Stimulated activated CD4-positive, alpha-beta T cell treated with anti-CD3 and anti-CD28 coated beads, Interleukin-12 subunit alpha, Interleukin-12 subunit beta, amount 100 ng/mL, for 24 hours (primary cell): ENCODE measurements at regions not wholly inside any gene's neighbourhood (a gene's known extent, or its start where the extent isn't known, plus 50 kb on each side); places are given as distances from the start of the nearest gene placed in this dataset.

Source experiments
- DNase-seq, 2 experiments: peaks; one replicate each; pipeline ENCODE4 v3.0.0-alpha.2; 2020; ENCODE audit warnings: low read depth in 2 of 2

GRCh38 chr2:34985474-34985873, 1370.1 kb upstream of the CRIM1 start:
- DNase-seq: no peak

DNA sequence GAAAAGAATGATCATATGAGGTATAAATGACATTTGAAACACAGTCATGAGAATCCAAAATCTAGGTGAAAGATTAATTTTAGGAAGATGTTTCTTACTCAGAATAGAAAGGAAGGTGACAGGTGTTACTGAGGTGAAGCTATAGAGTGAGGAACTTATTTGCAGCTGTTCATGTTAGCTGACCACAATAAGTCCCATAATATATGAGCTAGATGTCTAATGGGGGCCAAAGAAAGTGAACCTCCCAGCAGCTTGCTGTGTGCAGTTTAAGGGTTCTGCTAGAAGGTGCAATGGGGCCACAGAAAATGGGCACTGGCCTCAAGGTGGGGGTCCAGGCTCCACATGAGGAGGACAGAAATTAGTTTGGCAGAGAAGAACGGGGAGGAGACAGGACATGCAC, 1374.9 kb upstream of the CRIM1 start:
- no peak for DNase-seq

GRCh38 chr2:34979148-34979547, 1376.4 kb upstream of the CRIM1 start:
- no peak for DNase-seq

GRCh38 chr2:34961822-34962221, 1362.7 kb upstream of the FAM98A start:
- DNase-seq: no peak

DNA sequence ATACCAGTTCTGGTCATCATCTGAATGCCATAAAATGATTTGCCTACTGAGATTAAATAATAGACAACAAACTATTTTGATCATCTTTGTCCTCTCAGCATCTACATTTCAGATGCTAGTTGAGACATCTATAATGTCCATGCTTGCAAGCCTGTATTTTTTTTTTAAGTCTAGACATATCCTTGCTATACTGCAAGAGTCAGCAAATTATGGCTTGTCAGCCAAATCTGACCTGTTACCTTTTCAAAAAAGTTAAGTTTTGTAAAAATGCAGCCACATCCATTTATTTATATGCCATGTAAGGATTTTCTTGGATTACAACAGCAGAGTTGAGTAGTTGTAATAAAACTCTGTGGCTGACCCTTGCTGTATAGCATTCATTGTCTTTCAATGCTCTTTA, 1355.7 kb upstream of the FAM98A start:
- DNase-seq: no peak

DNA sequence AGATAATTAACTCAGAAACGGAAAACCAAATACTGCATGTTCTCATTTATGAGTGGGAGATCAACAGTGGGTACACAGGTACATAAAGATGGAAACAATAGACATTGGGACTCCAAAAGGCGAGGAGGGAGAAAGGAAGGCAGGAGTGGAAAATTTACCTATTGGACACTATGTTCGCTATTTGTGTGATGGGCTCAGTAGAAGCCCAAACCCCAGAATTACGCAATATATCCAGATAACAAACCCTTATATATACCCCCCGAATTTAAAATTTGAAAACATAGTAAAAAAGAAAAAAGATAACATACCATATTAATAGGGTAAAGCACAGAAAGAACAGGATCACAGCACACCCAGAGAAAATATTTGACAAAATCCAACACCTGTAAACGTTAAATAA, 1351.7 kb upstream of the FAM98A start:
- DNase-seq: no peak

DNA sequence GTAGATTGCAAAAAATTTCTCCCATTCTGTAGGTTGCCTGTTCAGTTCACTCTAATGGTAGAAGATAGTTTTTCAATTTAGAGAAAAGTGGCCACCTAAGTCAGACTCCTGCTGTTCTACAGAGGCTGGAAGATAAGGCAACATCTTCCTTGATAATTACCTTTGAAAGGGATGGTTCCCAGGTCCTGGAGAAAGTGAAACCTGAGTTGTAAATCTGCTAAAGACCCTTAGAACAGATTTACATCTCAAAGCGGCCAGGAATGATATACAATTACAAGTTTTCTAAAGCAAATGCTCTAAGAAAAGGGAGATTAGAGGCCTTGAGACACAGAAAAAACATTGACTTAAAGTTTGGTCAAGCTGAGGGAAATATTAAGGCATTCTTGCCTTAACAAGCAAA, 1350.2 kb upstream of the FAM98A start:
- DNase-seq: no peak

GRCh38 chr2:34936089-34936488, 1337.0 kb upstream of the FAM98A start:
- no peak for DNase-seq

- no peak for DNase-seq
Measured at GRCh38 chr2:34912084-34912483, 1313.0 kb upstream of the FAM98A start.

- DNase-seq: no peak
Measured at GRCh38 chr2:34909992-34910705, 1311.0 kb upstream of the FAM98A start.

GRCh38 chr2:34907812-34908211, 1308.7 kb upstream of the FAM98A start:
- DNase-seq: no peak

DNA sequence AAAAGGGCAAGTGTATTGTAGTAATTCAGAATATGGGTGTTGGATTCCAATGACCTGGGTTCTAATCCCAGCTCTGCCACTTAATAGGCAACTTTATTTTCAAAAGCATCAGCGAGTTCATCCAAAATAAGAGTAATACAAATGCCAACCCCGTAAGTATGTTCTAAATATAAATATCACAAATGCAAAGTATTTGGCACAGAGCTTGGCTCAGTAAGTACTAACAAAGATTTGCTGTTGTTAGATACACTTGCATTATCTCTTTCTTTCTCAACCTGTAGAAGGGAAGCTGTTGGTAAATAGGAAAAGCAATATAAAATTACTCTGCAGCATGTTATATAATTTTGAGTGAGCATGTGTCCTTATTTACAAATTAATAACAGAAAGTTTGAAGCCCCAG, 1302.6 kb upstream of the FAM98A start:
- no peak for DNase-seq

- no peak for DNase-seq
Measured at GRCh38 chr2:34899079-34899478, 1300.0 kb upstream of the FAM98A start.

DNA sequence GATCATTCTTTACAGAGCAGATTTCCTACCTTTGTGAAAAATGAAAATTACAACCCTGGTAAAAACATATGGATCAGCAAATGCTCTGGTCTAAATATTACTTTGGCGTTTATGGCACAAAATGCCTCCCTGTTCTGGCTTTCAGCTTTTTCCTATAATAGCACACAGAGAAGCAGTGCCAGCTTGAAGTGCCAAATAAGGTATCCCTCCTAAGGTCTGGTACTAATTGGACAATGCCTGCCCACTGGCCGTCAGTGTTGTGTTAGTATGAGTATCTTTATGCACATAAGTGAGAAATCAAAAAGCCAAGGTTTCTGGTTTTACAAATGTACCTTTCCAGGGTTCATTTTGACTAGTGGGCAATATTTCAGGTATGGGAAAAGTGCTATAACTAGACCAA, 1293.7 kb upstream of the FAM98A start:
- DNase-seq: no peak

GRCh38 chr2:34892256-34892655, 1293.2 kb upstream of the FAM98A start:
- no peak for DNase-seq

- DNase-seq: no peak
Measured at GRCh38 chr2:34875091-34875745, 1276.1 kb upstream of the FAM98A start.

DNA sequence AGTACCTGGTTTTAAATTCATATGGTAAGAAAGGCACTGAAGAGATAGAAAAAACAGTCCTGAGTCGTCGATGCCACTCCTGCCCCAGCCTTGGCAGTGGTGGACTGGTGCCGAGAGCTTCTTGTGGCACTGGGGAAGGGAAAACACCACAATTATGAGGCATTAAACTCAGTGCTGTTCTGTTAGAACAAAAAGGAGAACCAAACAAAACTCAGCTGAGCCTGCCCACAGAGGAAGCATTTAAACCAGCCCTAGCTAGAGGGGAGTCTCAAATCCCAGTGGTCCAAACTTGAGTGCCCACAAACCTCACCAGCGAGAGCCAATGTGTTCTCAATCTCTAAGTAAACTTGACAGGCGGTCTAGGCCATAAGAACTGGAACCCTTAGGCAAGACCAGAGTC, 1254.5 kb upstream of the FAM98A start:
- DNase-seq: no peak

- DNase-seq: no peak
Measured at GRCh38 chr2:34851804-34852203, 1252.7 kb upstream of the FAM98A start.

DNA sequence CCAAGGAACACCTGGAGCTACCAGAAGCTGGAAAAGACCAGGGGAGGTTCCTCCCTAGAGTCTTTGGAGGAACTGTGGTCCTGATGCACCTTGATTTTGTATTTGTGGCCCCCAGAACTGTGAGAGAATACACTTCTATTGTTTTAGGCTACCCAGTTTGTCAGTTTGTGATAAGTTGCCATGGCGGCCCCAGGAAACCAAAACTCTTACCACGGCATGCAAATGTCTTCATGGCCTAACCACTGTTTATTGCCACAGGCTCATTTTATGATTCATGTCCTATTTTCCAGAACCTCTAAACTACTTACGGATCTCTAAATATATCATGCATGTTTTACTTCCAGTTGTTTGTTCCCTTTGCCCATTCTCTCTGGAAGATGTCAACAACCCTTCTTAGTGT, 1250.7 kb upstream of the FAM98A start:
- no peak for DNase-seq

DNA sequence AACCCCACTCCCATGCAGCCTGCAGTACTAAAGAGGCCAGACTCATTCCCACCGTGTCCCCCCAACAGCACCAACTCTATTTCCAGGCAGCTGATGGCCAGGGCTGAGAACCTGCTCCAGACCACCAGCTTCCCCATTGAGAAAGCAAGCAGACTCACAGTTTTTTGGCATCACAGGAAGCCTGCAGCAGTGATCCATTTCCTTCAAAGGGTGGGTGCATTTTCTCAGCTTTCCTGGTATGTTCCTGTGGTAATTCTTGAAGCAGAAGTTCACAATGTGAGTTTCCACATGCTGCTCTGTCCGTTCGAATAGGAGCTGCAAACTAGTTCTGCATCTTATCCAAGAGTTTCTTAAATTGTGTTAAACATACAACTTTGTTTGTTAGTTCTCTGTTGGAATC, 1249.6 kb upstream of the FAM98A start:
- DNase-seq: no peak

DNA sequence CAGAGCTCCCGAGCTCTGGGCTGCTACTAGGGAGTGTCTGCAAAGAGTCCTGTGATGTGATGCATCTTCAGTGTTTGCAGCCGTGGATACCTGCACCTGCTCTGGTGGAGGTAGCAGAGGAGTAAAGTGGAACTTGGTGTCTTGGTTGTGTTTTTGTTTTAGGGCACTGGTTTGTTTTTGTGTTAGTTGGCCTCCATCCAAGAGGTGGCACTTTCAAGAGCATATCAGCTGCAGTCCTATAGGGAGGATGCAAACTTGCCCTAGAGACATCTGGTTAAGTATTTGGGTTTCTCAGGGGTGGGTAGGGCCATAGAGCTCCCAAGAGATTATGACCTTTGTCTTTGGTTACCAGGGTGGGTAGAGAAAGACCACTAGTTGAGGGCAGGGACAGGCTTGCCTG, 1249.0 kb upstream of the FAM98A start:
- DNase-seq: no peak

DNA sequence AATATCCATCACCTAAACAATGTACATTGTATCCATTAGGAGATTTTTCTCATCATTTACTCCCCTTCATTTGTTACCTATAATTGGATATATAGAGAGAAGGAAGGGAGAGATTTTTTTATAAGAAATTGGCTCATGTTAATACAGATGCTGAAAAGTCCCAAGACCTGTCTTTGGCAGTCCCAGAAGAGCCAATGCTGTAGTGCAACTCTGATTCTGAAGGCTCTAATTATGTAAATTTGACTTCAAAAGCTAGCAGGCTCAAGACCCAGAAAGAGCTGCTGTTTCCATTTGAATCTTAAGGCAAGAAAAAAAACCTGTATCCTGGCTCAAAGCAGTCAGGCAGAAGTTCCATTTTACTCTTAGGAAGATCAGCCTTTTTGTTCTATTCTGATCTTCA, 1245.5 kb upstream of the FAM98A start:
- no peak for DNase-seq

GRCh38 chr2:34838408-34838807, 1239.3 kb upstream of the FAM98A start:
- DNase-seq: no peak

GRCh38 chr2:34836361-34836760, 1237.3 kb upstream of the FAM98A start:
- no peak for DNase-seq
